Activated CD8-positive, alpha-beta memory T cell treated with anti-CD3 and anti-CD28 coated beads for 4 hours (primary cell): ENCODE measurements at regions not wholly inside any gene's neighbourhood (a gene's known extent, or its start where the extent isn't known, plus 50 kb on each side); places are given as distances from the start of the nearest gene placed in this dataset.
"Not testable (repeated sequence)": the region's sequence is repeated elsewhere in the genome, so short reads cannot be mapped to it uniquely, and the experiment has no call there.

Experiments used
- DNase-seq, 2 donors: peaks; one replicate each; pipeline ENCODE4 v3.0.0-alpha.2; 2020; ENCODE audit warnings: low read depth in 2 of 2

DNA sequence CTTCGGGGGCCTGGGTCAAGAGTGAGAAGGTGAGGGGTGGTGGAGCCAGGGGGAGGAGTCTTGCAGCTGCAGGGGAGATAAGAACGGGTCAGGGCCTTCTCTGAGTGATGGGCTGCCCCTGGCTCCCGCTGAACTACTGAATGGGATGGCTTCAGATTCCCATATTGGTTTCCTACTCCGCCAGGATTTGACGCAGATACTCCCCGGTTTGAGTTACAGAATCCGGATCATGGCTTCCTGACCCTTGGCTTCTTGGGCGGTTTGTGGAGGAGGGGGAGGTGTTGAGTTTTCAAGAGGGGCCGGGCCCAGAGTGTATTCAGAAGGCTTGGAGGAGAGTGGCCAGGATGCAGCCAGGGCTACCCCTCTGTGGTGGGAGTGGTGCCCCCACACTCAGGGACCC lies 119.9 kb upstream of the ATP2B2 start:
- no peak for DNase-seq

DNA sequence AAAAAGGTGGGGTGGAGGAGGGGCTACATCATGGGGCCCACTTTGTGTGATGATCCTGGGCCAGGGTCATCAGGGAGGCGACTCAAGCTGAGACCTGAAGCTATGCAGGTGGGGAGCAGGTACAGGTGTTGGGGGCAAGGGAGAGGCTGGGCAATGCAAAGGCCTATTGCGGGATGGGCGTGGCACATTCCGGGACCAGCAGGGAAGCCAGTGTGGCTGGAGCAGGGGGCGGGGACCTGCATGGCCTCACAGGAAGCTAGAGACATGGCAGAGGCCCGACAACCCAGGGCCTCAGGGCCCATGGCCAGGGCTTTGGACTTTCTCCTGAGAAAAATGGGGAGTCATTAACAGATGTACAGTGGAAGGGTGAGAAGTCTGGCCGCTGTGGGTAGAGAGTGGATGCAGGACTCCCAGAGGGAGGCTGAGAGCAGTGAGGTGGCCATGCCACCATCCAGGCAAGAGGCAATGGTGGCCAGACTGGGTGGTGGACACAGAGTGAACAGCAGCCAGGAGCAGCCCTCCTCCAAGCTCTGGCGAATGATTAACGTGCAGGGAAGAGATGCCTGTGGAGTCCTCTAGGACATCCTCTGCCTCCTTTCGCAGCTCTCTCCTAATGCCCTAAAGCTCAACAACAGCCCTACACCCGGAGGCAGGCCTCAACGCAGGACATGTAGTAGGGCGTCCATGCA lies 122.6 kb upstream of the ATP2B2 start:
- no peak for DNase-seq

DNA sequence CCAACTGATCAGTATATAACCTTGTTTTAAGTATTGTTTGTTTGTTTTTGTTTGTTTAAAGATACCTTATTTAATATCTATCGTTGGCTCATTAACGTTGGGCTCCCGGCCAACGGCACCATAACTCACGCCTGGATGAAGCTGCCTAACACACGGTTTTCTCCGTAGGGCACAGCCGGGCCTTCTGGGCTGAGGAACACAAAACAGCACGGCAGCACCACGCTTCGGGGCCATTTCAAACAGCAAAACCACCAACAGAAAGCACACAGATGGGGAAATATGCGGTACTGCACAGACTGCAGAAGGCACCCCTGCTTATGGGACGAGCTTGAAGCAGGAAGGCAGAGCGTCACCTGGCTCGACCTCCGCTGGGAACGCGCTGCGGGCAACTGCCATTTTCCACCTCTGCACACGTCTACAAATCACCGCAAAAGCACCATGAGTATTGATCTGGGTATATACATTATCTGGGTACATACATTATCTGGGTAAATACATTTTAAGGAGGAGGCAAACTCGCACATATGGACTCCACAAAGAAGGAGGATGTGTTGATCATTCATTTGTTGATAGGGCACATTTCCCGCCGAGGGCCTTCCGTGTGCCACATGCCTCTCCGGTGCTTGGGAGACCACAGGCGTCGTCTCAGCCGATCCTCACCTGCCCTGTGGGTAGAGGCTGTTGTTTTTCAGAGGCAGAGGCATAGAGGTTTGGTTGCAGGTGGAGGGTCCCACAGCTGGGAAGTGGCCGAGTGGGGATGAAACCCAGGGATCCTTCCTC lies 123.7 kb upstream of the ATP2B2 start:
- no peak for DNase-seq

DNA sequence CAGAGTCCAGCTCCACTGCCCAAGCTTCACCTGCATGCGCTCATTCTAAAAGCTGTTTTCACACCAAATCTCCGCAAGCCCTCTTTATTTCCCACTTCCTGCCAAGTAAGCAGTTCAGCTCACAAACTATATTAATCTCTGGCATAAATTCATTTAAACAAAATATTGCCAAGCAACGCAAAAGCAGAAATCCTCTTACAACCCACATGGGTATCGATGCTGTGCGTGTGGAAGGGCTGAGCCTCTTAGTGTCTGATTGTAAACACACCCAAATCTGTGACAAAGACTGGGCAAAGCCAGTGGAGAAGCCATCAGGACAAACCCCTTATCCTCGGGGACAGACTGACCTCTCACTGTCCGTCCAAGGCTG lies 124.3 kb upstream of the ATP2B2 start:
- DNase-seq = no peak

DNA sequence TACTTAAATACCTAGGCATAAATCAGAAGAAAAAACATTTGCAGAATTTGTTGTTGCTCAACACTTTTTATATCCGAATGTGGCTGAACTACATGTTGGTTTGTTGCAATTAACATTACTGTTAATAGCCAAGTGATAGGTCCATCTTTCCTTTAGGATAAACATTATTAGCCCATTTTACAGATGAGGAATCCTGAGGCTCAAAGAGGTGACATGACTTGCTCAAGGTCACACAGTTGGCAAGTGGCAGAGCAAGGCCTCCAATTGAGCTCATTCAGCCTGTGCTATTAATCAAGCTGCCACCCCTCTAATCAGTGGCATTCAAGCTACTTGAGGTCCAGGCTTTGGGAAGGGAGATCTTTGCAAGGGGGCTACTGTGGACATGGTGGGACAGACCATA lies 125.8 kb upstream of the ATP2B2 start:
- DNase-seq = no peak

DNA sequence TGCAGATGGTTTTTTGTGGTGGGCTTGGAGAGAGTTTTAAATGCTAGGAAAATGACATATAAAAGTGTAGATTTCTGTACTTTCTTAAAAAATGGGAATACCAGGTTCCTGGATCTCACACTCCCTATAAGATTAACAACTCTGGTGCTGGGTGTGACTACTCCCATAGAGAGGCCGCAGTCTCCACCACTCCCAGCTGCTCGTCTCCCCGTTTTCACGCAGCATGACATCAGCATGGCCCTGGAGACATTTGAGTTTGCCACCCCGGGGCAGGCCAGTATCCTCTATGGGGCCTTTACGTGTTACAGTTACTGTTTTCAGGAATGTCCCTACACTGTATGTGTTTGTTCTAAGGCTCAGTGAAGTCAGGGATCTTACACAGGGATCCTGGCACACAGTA lies 126.7 kb upstream of the ATP2B2 start:
- DNase-seq = no peak

DNA sequence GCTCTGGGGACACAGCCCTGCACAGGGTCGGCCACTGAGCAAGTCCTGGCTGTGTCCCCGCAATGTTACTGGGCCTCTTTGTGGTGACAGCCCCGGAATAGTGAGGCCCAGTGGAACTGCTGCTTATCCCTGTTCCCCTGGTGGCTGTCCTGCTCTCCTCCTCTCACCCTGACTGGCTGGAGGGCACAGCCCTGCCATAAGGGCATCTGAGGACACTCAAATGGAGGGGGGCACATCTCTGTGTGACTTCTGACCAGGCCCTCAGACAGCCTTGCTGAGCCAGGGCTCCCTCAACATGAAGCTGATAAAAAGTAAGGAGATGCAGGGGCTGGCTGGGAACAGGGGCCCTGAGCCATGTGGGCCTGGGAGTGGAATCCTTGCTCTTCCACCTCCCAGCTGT lies 127.4 kb upstream of the ATP2B2 start:
- DNase-seq = no peak

DNA sequence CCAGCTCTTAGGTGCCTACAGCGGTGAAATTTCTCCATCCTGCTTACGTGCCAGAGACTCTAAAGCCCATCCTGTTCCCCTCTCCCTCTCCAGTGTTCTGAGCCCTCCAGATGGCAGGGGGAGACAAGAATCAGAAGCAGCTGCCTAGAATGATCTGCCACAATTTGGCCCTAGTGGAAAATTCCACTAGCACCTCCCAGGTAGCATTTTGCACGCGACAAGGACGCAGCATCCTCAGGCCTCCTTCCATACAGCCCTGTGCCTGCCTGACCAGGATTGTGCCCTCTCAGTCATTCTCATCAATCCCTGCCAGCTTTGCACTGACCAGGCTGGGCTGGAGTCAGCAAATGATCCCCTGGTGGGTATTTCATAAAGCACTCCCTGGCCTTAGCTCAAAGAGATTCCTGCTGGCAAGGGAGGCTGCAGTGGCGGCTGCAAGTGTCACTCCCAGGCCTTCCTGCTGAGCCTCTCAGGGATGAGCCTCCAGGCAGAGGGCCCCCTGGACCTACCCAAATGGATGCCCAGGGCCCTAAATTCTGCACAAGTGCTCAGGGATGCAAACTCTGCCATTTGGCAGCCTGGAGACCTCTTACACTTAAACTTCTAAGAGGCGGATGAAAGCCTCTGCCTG lies 130.2 kb upstream of the ATP2B2 start:
- no peak for DNase-seq

DNA sequence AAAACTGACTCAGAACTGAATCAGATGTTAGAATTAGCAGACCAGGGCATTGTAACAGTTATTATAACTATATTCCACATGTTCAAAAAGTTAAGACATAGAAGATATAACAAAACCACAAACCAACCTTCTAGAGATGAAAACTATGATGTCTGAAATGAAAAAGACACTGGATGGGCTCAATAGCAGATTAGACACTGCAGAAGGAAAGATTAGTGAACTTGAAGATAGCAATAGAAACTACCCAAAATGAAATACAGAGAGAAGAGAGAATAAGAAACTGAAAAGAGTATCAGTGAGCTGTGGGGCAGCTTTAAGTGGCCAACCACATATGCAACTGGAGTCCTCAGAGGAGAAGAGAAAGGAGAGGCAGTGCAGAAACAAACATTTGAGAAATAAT lies 132.0 kb upstream of the ATP2B2 start:
- no peak for DNase-seq

DNA sequence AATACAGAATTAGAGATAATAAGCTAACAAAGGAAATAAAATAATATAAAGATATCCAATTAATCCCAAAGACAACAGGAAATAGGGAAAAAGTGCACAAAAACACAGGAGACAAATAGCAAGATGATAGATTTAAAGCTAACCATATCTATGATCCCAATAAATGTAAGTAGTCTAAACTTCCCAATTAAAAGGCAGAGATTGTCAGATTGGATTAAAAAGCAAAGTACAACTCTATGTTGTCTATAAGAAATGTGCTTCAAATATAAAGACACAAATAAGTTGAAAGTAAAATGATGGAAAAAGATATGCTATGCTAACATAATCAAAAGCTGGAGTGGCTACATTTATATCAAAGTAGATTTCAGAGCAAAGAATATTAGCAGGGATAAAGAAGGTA lies 133.1 kb upstream of the ATP2B2 start:
- no peak for DNase-seq

DNA sequence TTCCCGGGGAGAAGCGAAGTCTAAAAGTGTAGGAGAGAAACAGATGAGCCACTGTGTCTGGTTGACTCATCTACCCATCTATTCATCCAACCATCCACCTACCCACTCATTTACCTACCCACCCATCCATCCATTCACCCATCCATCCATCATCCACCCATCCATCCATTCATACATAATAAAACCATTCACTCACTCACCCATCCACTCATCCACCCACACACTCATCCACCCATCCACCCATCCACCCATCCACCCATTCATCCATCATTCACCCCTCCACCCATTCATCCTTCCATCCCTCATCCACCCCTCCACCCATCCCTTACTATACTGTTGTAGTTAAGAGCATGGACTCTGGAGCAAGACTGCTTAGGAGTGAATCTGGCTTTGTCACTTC lies 136.4 kb upstream of the ATP2B2 start:
- DNase-seq = no peak

DNA sequence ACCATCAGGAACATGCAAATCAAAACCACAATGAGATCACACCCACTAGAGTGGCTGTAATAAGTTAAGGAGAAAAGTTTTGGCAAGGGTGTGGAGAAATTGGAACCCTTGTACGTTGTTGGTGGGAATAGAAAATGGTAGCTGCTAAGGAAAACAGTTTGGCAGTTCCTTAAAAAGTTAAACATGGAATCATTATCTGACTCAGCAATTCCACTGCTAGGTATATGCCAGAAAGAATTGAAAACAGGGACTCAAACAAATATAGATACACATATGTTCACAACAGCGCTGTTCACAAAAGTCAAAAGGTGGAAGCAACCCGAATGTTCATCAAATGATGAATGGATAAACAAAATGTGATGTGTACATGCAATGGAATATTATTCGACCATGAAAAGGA lies 138.8 kb upstream of the ATP2B2 start:
- DNase-seq = no peak

DNA sequence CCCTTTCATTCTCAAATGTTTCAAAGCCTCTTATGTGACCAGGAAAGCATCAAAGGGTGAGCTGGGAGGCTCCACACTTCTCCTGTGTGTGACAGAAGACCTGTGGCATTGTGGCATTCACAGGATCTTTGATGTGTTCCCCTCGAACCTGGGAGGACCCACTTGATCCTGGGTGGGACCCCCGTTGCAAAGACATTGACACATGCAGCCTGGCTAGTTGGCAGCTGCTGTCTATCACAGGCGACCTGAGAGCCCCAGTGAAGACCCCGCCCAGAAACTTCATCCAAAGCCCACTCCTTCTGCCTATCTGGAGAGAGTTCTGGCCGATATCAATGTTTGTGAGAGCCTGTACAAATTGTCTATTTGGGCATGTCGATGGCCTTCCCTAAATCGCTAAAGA lies 140.4 kb upstream of the ATP2B2 start:
- no peak for DNase-seq

DNA sequence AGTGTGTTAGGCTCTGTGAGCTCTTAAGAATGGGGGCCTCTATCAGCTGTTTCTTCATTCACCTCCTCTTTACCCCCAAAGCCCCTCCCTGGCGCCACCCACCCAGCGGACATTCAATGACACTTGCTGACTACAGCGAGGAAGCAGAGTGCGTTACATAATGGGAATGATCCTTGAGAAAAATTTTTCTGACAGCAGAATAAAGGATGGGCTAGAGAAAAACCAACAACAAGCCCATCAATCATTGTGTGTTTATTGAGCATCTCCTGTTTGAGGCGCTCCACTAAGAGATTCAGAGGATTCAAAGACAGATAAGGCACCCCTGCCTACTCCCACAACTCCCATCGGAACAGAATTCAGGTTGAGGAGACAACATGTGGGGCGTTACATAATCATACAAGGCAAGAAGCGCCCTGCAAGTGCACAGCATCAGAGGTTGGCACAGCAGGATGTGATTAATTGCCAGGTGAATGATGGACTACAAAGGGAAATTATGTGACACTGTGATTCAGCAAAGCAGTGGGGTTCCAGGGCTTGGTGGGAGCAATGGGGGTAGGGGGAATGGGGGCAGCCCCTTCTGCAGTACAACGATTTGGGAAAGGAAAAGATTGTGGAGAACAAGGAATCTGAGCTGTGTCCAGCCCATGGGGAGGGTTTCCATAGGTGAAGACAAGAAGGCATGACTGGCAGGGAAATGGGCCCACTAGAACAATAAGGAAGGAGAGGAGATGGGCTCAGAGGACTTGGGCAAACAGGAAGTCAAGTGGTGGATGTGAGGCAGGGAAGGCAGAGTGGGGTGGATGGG lies 141.3 kb upstream of the ATP2B2 start:
- no peak for DNase-seq

DNA sequence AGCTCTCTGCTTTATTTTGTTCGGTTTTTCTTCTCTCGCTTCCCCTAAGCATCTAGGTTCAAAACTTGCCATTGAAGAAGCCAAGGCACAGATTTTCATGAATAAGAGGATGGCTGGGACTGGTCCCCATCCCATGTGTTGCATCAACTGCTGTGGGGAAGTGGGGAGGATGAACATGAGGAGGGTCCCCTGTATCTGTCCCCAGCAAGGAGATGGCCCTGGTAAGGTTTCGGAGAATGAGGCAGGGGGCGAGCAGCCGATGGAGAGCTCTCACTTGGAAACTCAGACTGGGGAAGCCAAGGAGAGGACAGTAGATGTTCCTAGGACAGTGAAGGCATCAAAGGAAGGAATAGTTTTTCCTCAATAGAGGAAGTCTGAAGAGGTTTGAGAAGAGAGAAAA lies 142.0 kb upstream of the ATP2B2 start:
- DNase-seq = no peak

DNA sequence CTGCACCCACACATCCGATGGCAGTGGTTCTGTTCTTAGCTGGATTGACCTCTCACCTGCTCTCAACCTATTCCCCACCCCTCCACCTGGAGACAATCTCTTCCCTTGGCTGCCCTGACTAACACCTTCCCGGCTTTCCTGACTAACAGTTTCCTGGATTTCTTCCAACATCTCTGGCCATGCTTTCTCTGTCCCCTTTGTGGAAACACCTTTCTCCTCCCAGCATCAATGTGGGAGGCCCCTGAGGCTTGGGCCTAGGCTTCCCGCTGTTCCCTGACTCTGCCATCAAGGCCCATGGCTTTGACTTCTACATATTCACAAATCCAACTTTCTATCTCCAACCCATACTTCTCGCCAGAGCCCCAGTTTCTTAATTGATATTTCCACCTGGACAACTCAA lies 142.8 kb upstream of the ATP2B2 start:
- DNase-seq = no peak

DNA sequence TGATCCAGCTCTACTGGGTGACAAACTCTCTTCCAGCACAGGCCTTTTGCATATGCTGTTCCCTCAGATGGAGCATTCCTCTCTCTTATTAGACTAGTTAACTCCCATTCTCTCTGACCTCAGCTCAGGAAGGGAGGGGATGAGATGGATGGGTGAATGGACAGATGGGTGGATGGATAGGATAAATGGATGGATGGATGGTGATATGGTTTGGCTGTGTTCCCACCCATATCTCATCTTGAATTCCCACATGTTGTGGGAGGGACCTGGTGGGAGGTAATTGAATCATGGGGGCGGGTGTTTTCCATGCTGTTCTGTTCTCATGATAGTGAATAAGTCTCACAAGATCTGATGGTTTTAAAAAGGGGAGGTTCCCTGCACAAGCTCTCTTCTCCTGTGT lies 144.1 kb upstream of the ATP2B2 start:
- DNase-seq = not testable (repeated sequence)

DNA sequence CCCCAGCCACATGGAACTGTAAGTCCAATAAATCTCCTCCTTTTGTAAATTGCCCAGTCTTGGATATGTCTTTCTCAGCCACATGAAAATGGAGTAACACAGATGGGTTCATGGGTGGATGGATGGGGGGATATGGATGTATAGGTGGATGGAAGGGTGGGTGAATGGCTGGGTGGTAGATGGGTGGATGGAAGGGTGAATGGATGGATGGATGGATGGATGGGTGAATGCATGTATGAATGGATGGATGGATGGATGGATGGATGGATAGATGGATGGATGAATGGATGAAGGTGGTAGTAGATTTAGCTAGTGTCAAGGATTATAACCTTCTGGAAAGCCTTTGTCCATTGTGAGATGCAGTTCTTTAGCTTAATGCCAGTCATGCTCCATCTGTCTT lies 146.1 kb upstream of the ATP2B2 start:
- DNase-seq = no peak

DNA sequence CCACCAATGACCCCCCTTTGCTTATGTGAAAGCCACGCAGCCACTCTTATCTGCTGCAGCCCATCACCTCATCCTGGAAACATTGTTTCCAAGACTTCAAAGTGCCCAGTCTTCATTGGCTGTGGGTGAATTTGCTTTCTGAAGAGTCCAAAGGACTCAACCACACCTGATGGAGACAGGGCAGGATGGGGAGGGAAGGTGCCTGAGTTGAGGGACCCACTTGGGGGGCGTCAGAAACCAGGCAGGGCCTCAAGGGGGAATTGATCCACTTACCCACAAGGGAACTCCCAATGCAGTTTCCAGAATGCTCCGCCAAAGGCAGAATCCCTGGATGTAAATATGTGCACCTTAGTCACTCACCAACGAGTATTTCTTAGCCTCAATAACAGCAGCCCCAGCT lies 147.9 kb upstream of the ATP2B2 start:
- no peak for DNase-seq

DNA sequence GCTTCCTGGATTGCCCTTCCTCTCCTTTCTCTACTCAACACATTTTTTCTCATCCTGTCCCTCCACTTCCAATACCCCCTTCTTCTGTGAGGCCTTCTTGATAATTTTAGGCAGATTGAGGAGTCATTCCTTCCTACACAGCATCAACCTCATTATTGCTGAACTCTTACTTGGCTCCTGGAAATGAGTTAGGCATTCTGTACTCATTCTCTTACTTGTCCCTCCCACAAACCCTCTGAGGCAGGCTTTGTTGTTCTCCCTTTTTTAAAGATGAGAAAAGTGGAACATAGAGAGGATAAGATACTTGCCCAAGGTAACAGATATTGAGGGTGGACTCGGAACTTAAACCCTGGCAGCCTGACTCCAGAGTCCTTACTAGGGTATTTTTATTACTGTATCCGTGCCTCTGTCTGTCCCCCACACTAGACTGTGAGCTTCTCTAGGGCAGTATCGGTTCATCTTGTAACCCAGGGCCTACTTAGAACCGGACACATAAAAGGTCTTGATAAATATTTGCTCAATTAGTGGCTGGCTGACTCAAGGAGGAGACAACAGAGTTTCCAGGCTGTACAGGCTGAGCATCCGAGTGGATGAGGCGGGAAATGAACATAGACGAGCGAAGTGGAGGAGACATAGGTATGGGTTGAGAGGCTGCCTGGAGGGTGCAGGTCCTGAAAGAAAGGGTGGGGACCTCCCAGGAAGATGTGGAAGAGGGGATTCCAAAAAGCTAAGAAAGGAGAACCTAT lies 148.7 kb upstream of the ATP2B2 start:
- no peak for DNase-seq

DNA sequence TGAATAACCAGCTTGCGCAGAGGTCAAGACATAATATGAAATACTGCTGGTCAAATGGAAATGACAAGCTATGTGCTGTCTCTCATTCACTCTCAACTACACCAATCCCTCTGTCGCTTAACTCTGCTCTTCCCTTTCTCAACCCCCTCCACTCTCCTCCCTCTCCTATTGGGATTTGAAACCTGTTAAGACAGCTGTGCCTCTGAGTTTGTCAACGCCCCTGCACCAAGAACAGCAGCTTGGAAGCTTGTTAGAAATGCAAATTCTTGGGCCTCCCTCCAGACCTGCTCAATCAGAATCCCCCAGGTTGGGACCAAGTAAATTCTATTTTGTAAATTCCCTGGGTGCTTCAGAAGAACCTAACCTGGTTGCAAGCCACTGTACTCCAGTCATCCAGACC lies 149.7 kb upstream of the ATP2B2 start:
- no peak for DNase-seq

DNA sequence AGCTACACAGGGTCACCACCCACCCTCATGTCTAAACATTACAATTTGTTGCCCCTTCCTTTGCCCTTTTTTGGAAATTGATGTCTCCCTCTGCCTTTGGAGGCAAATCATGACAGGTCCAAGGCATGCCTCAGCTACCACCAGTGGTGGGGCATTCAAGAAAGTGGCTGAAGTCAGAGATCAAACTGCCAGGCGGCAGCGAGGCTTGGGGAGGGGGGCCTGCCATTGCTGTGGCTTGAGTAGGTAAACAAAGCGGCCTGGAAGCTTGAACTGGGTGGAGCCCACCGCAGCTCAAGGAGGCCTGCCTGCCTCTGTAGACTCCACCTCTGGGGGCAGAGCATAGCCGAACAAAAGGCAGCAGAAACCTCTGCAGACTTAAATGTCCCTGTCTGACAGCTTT lies 152.0 kb upstream of the ATP2B2 start:
- not testable (repeated sequence) for DNase-seq
